Superior temporal gyrus (tissue), 1 donor: ENCODE measurements at regions not wholly inside any gene's neighbourhood (a gene's known extent, or its start where the extent isn't known, plus 50 kb on each side); places are given as distances from the start of the nearest gene placed in this dataset.

Experiments used
- DNase-seq: peaks from one replicate; pipeline ENCODE4 v3.0.0-alpha.2; 2016; ENCODE audit errors: extremely low spot score

GRCh38 chr18:60134806-60135205, 235.0 kb downstream of the PMAIP1 start:
- DNase-seq, result no peak

GRCh38 chr18:60130284-60130683, 230.5 kb downstream of the PMAIP1 start:
- no peak for DNase-seq

GRCh38 chr18:60123031-60123430, 223.2 kb downstream of the PMAIP1 start:
- peak; percentile 92 for DNase-seq

GRCh38 chr18:60122339-60122738, 222.5 kb downstream of the PMAIP1 start:
- no peak for DNase-seq

GRCh38 chr18:60120231-60120750, 220.5 kb downstream of the PMAIP1 start:
- no peak for DNase-seq

GRCh38 chr18:60117321-60117720, 217.5 kb downstream of the PMAIP1 start:
- no peak for DNase-seq

- DNase-seq, result no peak
These were observed 213.6 kb downstream of the PMAIP1 start for GRCh38 chr18:60113396-60113795.

GRCh38 chr18:60112369-60112768, 212.6 kb downstream of the PMAIP1 start:
- DNase-seq, result no peak

GRCh38 chr18:60111525-60111924, 211.7 kb downstream of the PMAIP1 start:
- DNase-seq, result no peak

GRCh38 chr18:60110836-60111235, 211.0 kb downstream of the PMAIP1 start:
- no peak for DNase-seq

GRCh38 chr18:60100778-60101177, 201.0 kb downstream of the PMAIP1 start:
- no peak for DNase-seq

- DNase-seq, result no peak
These were observed 199.9 kb downstream of the PMAIP1 start for GRCh38 chr18:60099709-60100108.

GRCh38 chr18:60096428-60096827, 196.6 kb downstream of the PMAIP1 start:
- DNase-seq, result no peak

- DNase-seq, result no peak
These were observed 192.3 kb downstream of the PMAIP1 start for GRCh38 chr18:60092073-60092472.

GRCh38 chr18:60090170-60090569, 190.4 kb downstream of the PMAIP1 start:
- DNase-seq, result peak; percentile 42

GRCh38 chr18:60082790-60083189, 183.0 kb downstream of the PMAIP1 start:
- no peak for DNase-seq

GRCh38 chr18:60082282-60082681, 182.5 kb downstream of the PMAIP1 start:
- DNase-seq, result no peak

- DNase-seq, result no peak
These were observed 175.7 kb downstream of the PMAIP1 start for GRCh38 chr18:60075477-60075876.

GRCh38 chr18:60070631-60071030, 170.8 kb downstream of the PMAIP1 start:
- no peak for DNase-seq

- no peak for DNase-seq
These were observed 169.3 kb downstream of the PMAIP1 start for GRCh38 chr18:60069145-60069544.

- no peak for DNase-seq
These were observed 167.8 kb downstream of the PMAIP1 start for GRCh38 chr18:60067426-60068210.

- DNase-seq, result no peak
These were observed 166.6 kb downstream of the PMAIP1 start for GRCh38 chr18:60066219-60066975.

- no peak for DNase-seq
These were observed 164.5 kb downstream of the PMAIP1 start for GRCh38 chr18:60064271-60064670.
